NCI-H82 (cell line): ENCODE measurements at regions not wholly inside any gene's neighbourhood (a gene's known extent, or its start where the extent isn't known, plus 50 kb on each side); places are given as distances from the start of the nearest gene placed in this dataset.
"Not testable (repeated sequence)": the region's sequence is repeated elsewhere in the genome, so short reads cannot be mapped to it uniquely, and the experiment has no call there.

ENCODE experiments used
- DNase-seq: peaks from one replicate; lab custom pipeline; 2025; lab: John Stamatoyannopoulos, UW

- DNase-seq: no peak
These were observed 1462.1 kb downstream of the DPP10 start for GRCh38 chr2:115904516-115904915.

DNA sequence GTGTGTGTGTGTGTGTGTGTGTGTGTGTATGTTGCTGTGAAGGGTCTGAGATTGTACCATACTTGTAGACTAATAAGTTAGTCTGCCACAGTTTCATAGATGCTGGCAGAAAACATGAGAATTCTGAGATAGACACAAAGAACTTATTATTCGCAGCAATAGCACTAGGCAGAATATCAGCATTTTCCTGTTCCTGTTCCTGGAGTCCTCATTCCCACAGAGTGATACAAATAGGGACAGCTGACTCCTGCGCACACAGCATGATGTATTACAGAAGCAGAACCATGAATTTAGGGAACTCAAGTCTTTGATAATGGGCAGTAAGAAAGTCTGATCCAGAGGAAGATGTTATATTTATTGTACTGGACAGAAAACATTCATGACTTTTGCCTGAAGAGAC is 1466.3 kb downstream of the DPP10 start:
- DNase-seq: no peak

- peak; percentile 23 for DNase-seq
These were observed 1467.8 kb downstream of the DPP10 start for GRCh38 chr2:115910270-115910669.

GRCh38 chr2:115913921-115914320 is 1471.5 kb downstream of the DPP10 start:
- no peak for DNase-seq

DNA sequence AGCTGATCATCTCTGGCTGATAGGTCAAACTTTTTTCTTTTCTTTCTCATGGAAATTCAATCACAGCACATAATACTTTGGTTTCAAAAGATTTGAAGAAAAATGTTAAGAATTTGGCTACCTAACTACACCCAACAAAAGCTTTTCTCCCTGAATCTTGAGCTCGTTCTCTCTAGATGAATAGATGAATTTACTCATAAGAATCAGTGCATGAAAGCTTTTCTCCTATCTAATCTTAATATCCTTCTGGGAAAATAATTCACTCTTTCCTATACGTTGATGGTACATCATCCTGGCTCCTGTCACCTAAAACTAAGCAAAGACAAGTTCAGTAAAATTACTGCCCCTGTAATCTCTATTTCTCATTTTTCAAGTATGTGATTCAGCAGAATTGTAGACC is 1479.1 kb downstream of the DPP10 start:
- no peak for DNase-seq

- DNase-seq: no peak
These were observed 1497.5 kb downstream of the DPP10 start for GRCh38 chr2:115939902-115940301.

DNA sequence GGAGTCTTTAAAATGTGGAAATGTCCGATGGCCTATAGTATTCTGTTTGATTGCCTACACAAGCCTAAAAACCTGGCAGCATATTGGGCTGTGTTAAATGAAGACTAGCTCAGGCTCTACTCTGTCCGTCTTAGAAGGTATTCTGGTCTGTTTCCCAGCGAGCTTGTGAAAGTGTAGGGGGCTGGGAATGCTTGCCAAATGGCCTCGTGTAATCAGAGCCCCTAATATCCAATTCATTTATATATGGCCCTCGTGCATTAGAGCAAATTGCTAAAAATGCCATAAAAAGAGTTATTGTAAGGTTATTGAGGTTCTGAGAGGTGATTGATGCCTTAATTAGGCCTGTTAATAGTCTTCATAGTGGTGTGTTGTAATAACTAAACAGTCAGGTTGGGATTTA is 1500.4 kb downstream of the DPP10 start:
- no peak for DNase-seq

DNA sequence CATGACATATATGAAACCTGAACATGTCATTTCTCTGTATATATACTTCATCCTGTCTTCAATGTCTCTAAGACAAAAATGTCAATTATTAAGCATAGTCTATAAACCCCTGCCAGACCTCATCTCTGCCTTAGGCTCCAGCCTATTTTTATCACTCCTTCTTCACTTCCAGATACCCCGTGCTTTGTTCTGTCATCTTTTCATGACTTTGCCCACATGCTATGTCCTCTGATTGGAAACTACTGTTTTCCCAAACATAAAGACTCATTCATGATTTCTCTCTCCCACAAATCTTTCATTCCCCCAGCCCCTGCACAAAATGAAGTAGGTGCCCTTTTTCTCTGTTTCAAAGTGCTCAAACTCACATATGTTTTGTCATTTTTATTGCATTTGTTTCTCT is 1503.9 kb downstream of the DPP10 start:
- DNase-seq: no peak

- no peak for DNase-seq
These were observed 1504.5 kb downstream of the DPP10 start for GRCh38 chr2:115946891-115947290.

DNA sequence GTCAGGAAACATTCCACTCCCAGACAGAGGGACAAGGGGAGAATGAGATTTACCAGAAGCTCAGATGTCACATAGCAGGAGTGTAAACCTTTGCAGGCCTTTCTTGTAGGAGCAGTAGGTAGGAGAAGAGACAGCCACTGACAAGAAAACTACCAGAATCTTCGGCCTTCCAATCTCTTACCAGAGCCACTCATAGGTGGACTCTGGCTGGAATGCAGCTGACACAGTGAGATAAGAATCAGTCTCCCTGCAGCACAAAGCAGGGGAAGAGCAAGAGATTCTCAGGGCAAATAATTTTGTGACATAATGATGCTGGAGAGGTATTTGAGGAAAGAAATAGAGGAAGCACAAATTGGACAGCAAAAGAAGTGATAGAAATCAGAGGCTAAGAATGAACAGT is 1534.5 kb downstream of the DPP10 start:
- no peak for DNase-seq

GRCh38 chr2:115999039-115999438 is 1556.6 kb downstream of the DPP10 start:
- DNase-seq: no peak

GRCh38 chr2:116023026-116023425 is 1580.6 kb downstream of the DPP10 start:
- DNase-seq: no peak

DNA sequence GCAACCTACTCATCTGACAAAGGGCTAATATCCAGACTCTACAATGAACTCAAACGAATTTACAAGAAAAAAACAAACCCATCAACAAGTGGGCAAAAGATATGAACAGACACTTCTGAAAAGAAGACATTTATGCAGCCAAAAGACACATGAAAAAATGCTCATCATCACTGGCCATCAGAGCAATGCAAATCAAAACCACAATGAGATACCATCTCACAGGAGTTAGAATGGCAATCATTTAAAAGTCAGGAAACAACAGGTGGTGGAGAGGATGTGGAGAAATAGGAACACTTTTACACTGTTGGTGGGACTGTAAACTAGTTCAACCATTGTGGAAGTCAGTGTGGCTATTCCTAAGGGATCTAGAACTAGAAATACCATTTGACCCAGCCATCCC is 1596.3 kb downstream of the DPP10 start:
- DNase-seq: not testable (repeated sequence)

DNA sequence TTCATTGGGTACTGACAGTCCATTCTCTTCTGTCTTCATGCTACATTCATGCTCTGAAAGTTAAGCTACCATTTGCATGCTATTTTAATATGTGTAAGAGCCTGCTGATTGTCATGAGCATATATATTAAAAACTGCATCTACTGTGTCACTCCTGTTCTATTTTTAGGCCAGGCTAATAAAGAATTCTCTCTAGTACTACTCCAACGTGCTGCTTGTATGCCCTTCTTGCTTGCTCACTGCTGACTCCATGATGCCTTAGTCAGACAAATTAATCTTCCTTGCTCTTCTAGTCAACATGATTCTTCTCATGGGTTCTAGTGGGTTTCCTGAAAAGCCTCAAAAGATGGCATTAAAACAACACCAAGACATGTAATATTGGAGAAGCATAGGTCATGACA is 1600.1 kb downstream of the DPP10 start:
- no peak for DNase-seq

GRCh38 chr2:116057538-116057937 is 1615.1 kb downstream of the DPP10 start:
- no peak for DNase-seq

GRCh38 chr2:116061023-116061422 is 1618.6 kb downstream of the DPP10 start:
- DNase-seq: no peak

DNA sequence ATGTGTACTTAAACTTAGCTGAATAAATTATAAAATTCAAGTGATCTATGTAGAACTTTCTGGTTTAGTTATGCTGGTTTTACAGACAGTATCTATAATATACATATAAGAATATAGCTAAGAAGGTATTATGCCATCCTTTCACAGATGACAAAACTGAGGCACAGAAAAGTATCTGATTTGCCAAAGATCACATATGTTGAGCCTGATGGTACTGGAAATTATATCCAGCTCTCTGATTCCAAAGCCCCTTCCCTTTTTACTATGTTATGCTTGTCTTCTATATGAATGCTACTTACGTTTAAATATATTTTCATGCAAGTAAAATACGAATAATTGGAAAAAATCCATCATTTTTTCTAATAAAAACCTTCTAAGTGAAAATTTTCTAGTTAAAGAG is 1631.3 kb downstream of the DPP10 start:
- no peak for DNase-seq

DNA sequence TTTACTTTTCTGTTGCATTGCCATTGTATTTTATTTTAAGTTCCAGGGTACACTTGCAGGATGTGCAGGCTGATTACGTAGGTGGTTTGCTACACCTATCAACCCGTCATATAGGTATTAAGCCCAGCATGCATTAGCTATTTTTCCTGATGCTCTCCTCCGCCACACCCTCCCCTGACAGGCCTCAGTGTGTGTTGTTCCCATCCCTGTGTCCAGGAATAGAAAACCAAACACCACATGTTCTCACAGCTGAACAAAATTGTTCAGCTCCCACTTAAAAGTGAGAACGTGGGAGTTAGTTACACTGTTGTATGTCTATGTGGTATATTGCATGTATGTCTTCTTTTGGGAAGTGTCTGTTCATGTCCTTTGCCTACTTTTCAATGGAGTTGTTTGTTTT is 1631.7 kb downstream of the DPP10 start:
- DNase-seq: no peak

- DNase-seq: peak; percentile 7
These were observed 1645.8 kb downstream of the DPP10 start for GRCh38 chr2:116088236-116088635.

GRCh38 chr2:116094196-116094595 is 1651.8 kb downstream of the DPP10 start:
- peak; percentile 28 for DNase-seq

- no peak for DNase-seq
These were observed 1653.2 kb downstream of the DPP10 start for GRCh38 chr2:116095636-116096035.

- no peak for DNase-seq
These were observed 1655.6 kb downstream of the DPP10 start for GRCh38 chr2:116098049-116098448.

- DNase-seq: no peak
These were observed 1667.0 kb downstream of the DPP10 start for GRCh38 chr2:116109471-116109870.

- no peak for DNase-seq
These were observed 1675.4 kb downstream of the DPP10 start for GRCh38 chr2:116117845-116118244.

DNA sequence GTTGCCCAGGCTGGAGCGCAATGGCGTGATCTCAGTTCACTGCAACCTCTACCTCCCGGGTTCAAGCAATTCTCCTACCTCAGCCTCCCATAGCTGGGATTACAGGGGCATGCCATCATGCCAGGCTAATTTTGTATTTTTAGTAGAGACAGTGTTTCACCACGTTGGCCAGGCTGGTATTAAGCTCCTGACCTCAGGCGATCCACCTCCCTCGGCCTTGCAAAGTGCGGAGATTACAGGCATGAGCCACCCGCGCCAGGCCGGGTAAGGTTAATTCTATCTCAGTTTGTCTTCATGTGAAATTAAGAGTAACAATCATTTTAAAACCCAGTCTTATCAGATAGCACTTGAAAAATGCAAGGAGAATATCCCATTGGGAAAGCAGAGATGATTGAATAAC is 1681.7 kb upstream of the DDX18 start:
- DNase-seq: no peak
